ENCODE measurements at regions not wholly inside any gene's neighbourhood (a gene's known extent, or its start where the extent isn't known, plus 50 kb on each side); places are given as distances from the start of the nearest gene placed in this dataset.

- TF ChIP-seq POLR2AphosphoS5 (IDR thresholded peaks at IDR 0.05; ENCODE audit: low read depth, low read length) (no peak), SRF (IDR thresholded peaks at IDR 0.05; ENCODE audit: low read depth, low read length) (no peak), MAX (IDR thresholded peaks at IDR 0.05) (no peak), CTCF (IDR thresholded peaks at IDR 0.05; ENCODE audit: control extremely low read depth in 1 of 3, insufficient read depth in 1 of 3, low read depth in 1 of 3, low read length in 3 of 3) (no peak), HDAC2 (IDR thresholded peaks at IDR 0.05; ENCODE audit: borderline replicate concordance in 1 of 2, low read depth in 2 of 2, low read length in 2 of 2) (no peak), CHD2 (IDR thresholded peaks at IDR 0.05; ENCODE audit: low read length) (no peak), JUN (IDR thresholded peaks at IDR 0.05; ENCODE audit: low read depth, low read length) (no peak), GTF2F1 (IDR thresholded peaks at IDR 0.05; ENCODE audit: borderline replicate concordance, low read depth, low read length) (no peak), USF2 (IDR thresholded peaks at IDR 0.05; ENCODE audit: low read length) (no peak), POLR2A (IDR thresholded peaks at IDR 0.05; ENCODE audit: control extremely low read depth in 1 of 2, low read depth in 2 of 2, low read length in 2 of 2) (no peak), CTBP2 (IDR thresholded peaks at IDR 0.05; ENCODE audit: borderline replicate concordance, insufficient read depth, insufficient read length, low read length) (no peak), EP300 (IDR thresholded peaks at IDR 0.05; ENCODE audit: borderline replicate concordance in 1 of 2, low read depth in 2 of 2, low read length in 2 of 2) (no peak), EZH2 (IDR thresholded peaks at IDR 0.05; ENCODE audit: low read depth, low read length, severe bottlenecking) (no peak), CREB1 (IDR thresholded peaks at IDR 0.05) (no peak)
These were observed 901.7 kb downstream of the NTRK3 start for GRCh38 chr15:87354661-87355410.
